ENCODE measurements at regions not wholly inside any gene's neighbourhood (a gene's known extent, or its start where the extent isn't known, plus 50 kb on each side); places are given as distances from the start of the nearest gene placed in this dataset.

GRCh38 chr4:128381748-128382559, 94.3 kb upstream of the PGRMC2 start:
- TF ChIP-seq POLR2A (IDR thresholded peaks at IDR 0.05): no peak
- no peak for TF ChIP-seq CTCF (IDR thresholded peaks at IDR 0.05)
- 46 to 60% methylated on average over 4 of the region's 4 CpGs for WGBS, 2 donors
- DNase-seq (ENCODE audit: low spot score in 2 of 2): no peak
- H3K4me3 ChIP-seq (ENCODE audit: low read depth, poor library complexity, severe bottlenecking): no peak overlapping the region
- intact Hi-C loops (cut with DNase I; ENCODE audit: low total_unique reads): no loop called here

- intact Hi-C loops (cut with DNase I; ENCODE audit: low total_unique reads): no loop called here
- H3K4me3 ChIP-seq (ENCODE audit: low read depth, poor library complexity, severe bottlenecking): no peak overlapping the region
- DNase-seq (ENCODE audit: low spot score in 2 of 2): no peak
- WGBS, 2 donors: 78 to 80% methylated on average over 4 of the region's 4 CpGs
- TF ChIP-seq CTCF (IDR thresholded peaks at IDR 0.05) (no peak), POLR2A (IDR thresholded peaks at IDR 0.05) (no peak)
Observed at GRCh38 chr4:128380306-128380705, 92.7 kb upstream of the PGRMC2 start.

GRCh38 chr4:128379860-128380259, 92.2 kb upstream of the PGRMC2 start:
- TF ChIP-seq CTCF (IDR thresholded peaks at IDR 0.05) (no peak), POLR2A (IDR thresholded peaks at IDR 0.05) (no peak)
- intact Hi-C loops (cut with DNase I; ENCODE audit: low total_unique reads): no loop called here
- 79 to 81% methylated on average over 3 of the region's 3 CpGs for WGBS, 2 donors
- H3K4me3 ChIP-seq (ENCODE audit: low read depth, poor library complexity, severe bottlenecking): no peak overlapping the region
- DNase-seq (ENCODE audit: low spot score in 2 of 2): no peak

- intact Hi-C loops (cut with DNase I; ENCODE audit: low total_unique reads): no loop called here
- 91 to 95% methylated on average over 3 of the region's 3 CpGs for WGBS, 2 donors
- no peak for DNase-seq (ENCODE audit: low spot score in 2 of 2)
- H3K4me3 ChIP-seq (ENCODE audit: low read depth, poor library complexity, severe bottlenecking): no peak overlapping the region
- TF ChIP-seq POLR2A (IDR thresholded peaks at IDR 0.05) (no peak), CTCF (IDR thresholded peaks at IDR 0.05) (no peak)
Observed at GRCh38 chr4:128378668-128379067, 91.1 kb upstream of the PGRMC2 start.

GRCh38 chr4:128376958-128377357, 89.3 kb upstream of the PGRMC2 start:
- TF ChIP-seq POLR2A (IDR thresholded peaks at IDR 0.05) (no peak), CTCF (IDR thresholded peaks at IDR 0.05) (no peak)
- no peak overlapping the region for H3K4me3 ChIP-seq (ENCODE audit: low read depth, poor library complexity, severe bottlenecking)
- no peak for DNase-seq (ENCODE audit: low spot score in 2 of 2)
- intact Hi-C loops (cut with DNase I; ENCODE audit: low total_unique reads): no loop called here
- 75 to 97% methylated on average over 4 of the region's 4 CpGs for WGBS, 2 donors

- WGBS, 2 donors: 94% methylated on average over 5 of the region's 5 CpGs
- no peak for TF ChIP-seq CTCF (IDR thresholded peaks at IDR 0.05)
- TF ChIP-seq POLR2A (IDR thresholded peaks at IDR 0.05): no peak
- DNase-seq (ENCODE audit: low spot score in 2 of 2): no peak
- intact Hi-C loops (cut with DNase I; ENCODE audit: low total_unique reads): no loop called here
- H3K4me3 ChIP-seq (ENCODE audit: low read depth, poor library complexity, severe bottlenecking): no peak overlapping the region
Observed at GRCh38 chr4:128376303-128376702, 88.7 kb upstream of the PGRMC2 start.

All from lower leg skin (tissue), 4 donors.